Glutamatergic neuron (in vitro differentiated cells): ENCODE measurements at regions not wholly inside any gene's neighbourhood (a gene's known extent, or its start where the extent isn't known, plus 50 kb on each side); places are given as distances from the start of the nearest gene placed in this dataset.
"Not testable (repeated sequence)": the region's sequence is repeated elsewhere in the genome, so short reads cannot be mapped to it uniquely, and the experiment has no call there.

Source experiments
- DNase-seq: peaks from one replicate; pipeline ENCODE4 v3.0.0; 2022
- H3K27ac Mint-ChIP-seq: one replicate; pipeline ENCODE4 v1.8.0; 2020; ENCODE audit warnings: mild to moderate bottlenecking, mixed read lengths, inconsistent platforms; ENCODE audit not compliant: unreplicated experiment
- H3K27me3 Mint-ChIP-seq: one replicate; pipeline ENCODE4 v1.8.0; 2020; ENCODE audit warnings: mild to moderate bottlenecking, moderate library complexity, mixed read lengths, inconsistent platforms; ENCODE audit not compliant: unreplicated experiment
- H3K36me3 Mint-ChIP-seq: one replicate; pipeline ENCODE4 v1.8.0; 2020; ENCODE audit warnings: mild to moderate bottlenecking, mixed read lengths, inconsistent platforms; ENCODE audit not compliant: unreplicated experiment
- H3K4me1 Mint-ChIP-seq: one replicate; pipeline ENCODE4 v1.8.0; 2020; ENCODE audit warnings: mild to moderate bottlenecking, low read depth, mixed read lengths, inconsistent platforms; ENCODE audit not compliant: unreplicated experiment
- H3K4me3 Mint-ChIP-seq: one replicate; pipeline ENCODE4 v1.8.0; 2020; ENCODE audit warnings: mild to moderate bottlenecking, mixed read lengths, inconsistent platforms; ENCODE audit not compliant: unreplicated experiment
- H3K9me3 Mint-ChIP-seq: one replicate; pipeline ENCODE4 v1.8.0; 2020; ENCODE audit warnings: mild to moderate bottlenecking, moderate library complexity, mixed read lengths, inconsistent platforms; ENCODE audit not compliant: unreplicated experiment
- TF ChIP-seq, protein P1 (sequence below): fragments of 200-600 bp; sonication (generic); IDR thresholded peaks from one replicate; pipeline ENCODE4 v1.5.0; 2021; ENCODE audit not compliant: partially characterized antibody, unreplicated experiment

DNA sequence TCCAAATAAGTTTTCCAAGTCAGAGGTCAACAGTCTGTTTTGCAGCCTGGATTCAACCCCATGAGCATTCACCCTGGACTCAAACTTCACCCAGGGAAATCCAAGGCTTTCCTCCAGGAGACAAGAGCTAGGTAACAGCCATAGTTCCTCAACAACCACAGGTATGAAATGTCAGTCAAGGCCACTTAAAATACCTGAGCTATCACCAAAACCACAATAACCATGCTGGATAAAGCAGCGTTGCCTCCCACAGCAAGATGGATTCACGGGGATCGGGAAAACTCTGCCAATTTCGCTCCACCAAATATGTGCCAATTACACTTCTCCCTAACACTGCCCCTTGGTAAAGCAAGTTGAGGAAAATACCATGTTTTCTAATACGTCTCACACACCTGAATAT, 444.1 kb upstream of the KLF6 start:
- TF ChIP-seq, protein P1, sequence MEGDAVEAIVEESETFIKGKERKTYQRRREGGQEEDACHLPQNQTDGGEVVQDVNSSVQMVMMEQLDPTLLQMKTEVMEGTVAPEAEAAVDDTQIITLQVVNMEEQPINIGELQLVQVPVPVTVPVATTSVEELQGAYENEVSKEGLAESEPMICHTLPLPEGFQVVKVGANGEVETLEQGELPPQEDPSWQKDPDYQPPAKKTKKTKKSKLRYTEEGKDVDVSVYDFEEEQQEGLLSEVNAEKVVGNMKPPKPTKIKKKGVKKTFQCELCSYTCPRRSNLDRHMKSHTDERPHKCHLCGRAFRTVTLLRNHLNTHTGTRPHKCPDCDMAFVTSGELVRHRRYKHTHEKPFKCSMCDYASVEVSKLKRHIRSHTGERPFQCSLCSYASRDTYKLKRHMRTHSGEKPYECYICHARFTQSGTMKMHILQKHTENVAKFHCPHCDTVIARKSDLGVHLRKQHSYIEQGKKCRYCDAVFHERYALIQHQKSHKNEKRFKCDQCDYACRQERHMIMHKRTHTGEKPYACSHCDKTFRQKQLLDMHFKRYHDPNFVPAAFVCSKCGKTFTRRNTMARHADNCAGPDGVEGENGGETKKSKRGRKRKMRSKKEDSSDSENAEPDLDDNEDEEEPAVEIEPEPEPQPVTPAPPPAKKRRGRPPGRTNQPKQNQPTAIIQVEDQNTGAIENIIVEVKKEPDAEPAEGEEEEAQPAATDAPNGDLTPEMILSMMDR = no peak
- H3K36me3 Mint-ChIP-seq = peaks cover 11% of the 10 kb centered on the region
- H3K27me3 Mint-ChIP-seq = no peaks in the 10 kb centered on the region
- DNase-seq = no peak
- no peaks in the 10 kb centered on the region for H3K9me3 Mint-ChIP-seq
- H3K4me3 Mint-ChIP-seq = no peak overlapping the region
- H3K4me1 Mint-ChIP-seq = no peaks in the 10 kb centered on the region
- no peak overlapping the region for H3K27ac Mint-ChIP-seq

DNA sequence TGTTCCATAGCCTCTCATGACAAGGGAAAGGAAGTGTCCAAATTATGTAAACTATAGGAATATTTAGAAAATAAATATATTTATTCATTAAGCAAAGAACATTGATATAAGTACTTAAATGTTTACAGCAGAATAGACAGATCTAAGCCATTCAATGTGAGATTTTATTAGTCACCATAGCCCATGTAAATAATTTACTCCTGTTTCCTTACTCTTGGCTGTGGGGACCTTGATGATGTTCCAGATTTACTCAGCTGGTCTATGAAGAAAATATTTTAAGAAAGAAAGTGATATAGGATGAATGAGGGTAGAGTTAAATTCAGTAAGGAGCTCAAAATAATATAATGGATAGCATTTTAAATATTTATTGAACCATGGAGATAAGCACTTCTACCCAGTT, 442.6 kb upstream of the KLF6 start:
- H3K27ac Mint-ChIP-seq = no peak overlapping the region
- H3K9me3 Mint-ChIP-seq = no peaks in the 10 kb centered on the region
- no peak for DNase-seq
- H3K4me3 Mint-ChIP-seq = no peak overlapping the region
- H3K4me1 Mint-ChIP-seq = no peaks in the 10 kb centered on the region
- H3K36me3 Mint-ChIP-seq = peaks cover 6% of the 10 kb centered on the region
- H3K27me3 Mint-ChIP-seq = no peaks in the 10 kb centered on the region
- TF ChIP-seq, protein P1 = no peak

DNA sequence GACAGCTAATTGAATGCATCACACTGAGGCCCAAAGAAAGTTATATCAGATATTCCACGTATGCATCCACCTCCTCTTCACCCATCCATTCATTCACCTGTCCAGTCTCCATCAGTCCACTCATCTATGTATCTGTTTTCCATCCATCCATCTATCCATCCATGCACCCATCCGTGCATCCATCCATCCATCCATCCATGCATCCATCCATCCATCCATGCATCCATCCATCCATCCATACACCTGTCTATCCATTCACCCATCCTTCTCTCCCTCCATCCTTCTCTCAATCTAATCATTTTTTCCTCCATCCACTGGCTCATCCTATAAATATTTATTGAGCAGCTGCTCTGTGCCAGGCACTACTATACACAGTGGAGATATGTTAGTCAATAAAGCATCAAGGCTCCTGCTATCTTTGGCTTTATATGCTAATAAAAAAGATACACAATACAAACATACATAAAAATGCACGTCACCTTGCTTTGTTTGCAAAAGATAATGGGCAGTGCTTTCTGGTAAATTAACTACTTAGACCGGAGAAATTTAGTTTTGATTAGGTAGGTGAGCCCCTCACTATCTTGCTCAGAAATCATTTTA, 442.0 kb upstream of the KLF6 start:
- H3K36me3 Mint-ChIP-seq = peaks cover under 1% of the 10 kb centered on the region
- H3K27me3 Mint-ChIP-seq = no peaks in the 10 kb centered on the region
- no peaks in the 10 kb centered on the region for H3K9me3 Mint-ChIP-seq
- TF ChIP-seq, protein P1 = no peak
- DNase-seq = no peak
- no peak overlapping the region for H3K4me3 Mint-ChIP-seq
- H3K4me1 Mint-ChIP-seq = no peaks in the 10 kb centered on the region
- H3K27ac Mint-ChIP-seq = no peak overlapping the region

DNA sequence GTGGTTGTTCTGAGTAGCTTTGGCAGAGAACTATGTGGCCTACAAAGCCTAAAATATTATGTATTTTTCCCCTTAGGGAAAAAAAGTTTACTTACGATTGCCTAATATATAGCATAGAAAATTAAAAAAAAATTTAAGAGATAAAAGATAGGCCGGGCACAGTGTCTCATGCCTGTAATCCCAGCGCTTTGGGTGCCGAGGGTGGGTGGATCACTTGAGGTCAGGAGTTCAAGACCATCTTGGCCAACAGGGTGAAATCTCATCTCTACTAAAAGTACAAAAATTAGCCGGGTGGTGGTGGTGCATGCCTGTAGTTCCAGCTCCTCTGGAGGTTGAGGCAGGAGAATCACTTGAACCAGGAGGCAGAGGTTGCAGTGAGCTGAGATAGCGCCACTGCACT, 439.2 kb upstream of the KLF6 start:
- H3K4me1 Mint-ChIP-seq = no peaks in the 10 kb centered on the region
- H3K4me3 Mint-ChIP-seq = no peak overlapping the region
- no peak overlapping the region for H3K27ac Mint-ChIP-seq
- no peaks in the 10 kb centered on the region for H3K36me3 Mint-ChIP-seq
- no peak for DNase-seq
- no peaks in the 10 kb centered on the region for H3K27me3 Mint-ChIP-seq
- H3K9me3 Mint-ChIP-seq = no peaks in the 10 kb centered on the region
- TF ChIP-seq, protein P1 = no peak

DNA sequence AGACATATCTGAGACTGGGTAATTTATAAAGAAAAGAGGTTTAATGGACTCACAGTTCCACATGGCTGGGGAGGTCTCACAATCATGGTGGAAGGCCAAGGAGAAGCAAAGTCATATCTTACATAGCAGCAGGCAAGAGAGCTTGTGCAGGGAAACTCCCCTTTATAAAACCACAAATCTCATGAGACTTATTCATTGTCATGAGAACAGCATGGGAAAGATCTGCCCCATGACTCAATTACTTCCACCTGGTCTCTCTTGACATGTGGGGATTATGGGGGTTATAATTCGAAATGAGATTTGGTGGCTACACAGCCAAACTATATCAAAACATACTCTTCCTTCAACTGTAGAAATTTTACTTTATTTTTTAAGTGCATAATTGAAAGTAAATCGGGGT, 436.3 kb upstream of the KLF6 start:
- not testable (repeated sequence) for H3K9me3 Mint-ChIP-seq, H3K27me3 Mint-ChIP-seq, DNase-seq, H3K4me3 Mint-ChIP-seq, H3K27ac Mint-ChIP-seq, H3K36me3 Mint-ChIP-seq, H3K4me1 Mint-ChIP-seq
